ENCODE measurements at regions not wholly inside any gene's neighbourhood (a gene's known extent, or its start where the extent isn't known, plus 50 kb on each side); places are given as distances from the start of the nearest gene placed in this dataset.
"Not testable (repeated sequence)": the region's sequence is repeated elsewhere in the genome, so short reads cannot be mapped to it uniquely, and the experiment has no call there.

- FAIRE-seq = peak; percentile 28
- H3K79me2 ChIP-seq (ENCODE audit: insufficient read depth, low read length); H4K20me1 ChIP-seq (ENCODE audit: insufficient read depth, low read length); H2AFZ ChIP-seq (ENCODE audit: low read length); H3K9ac ChIP-seq (ENCODE audit: insufficient read depth, low read depth, low read length); H3K27me3 ChIP-seq (ENCODE audit: control insufficient read depth in 1 of 2, insufficient read depth in 2 of 2, low read length in 2 of 2); H3K36me3 ChIP-seq (replicated peaks in 1 of 2; ENCODE audit: control insufficient read depth in 1 of 2, insufficient read depth in 2 of 2, low read length in 2 of 2); H3K9me3 ChIP-seq (ENCODE audit: low read length); CTCF ChIA-PET (ENCODE audit: low intra/inter-chr PET ratio, low total read pairs); in situ Hi-C loops (cut with HindIII; ENCODE audit: extremely low pct_ligation_motif_present, low pct_unique_long_range_greater_than_20kb); BruUV-seq (replicated peaks); H3K27ac ChIP-seq (ENCODE audit: extremely low read length, insufficient read depth, low read length); H3K4me3 ChIP-seq (replicated peaks in 1 of 3; ENCODE audit: insufficient read depth in 1 of 3, low read depth in 2 of 3, low read length in 3 of 3); H3K4me2 ChIP-seq (ENCODE audit: low read depth, low read length); POLR2A ChIA-PET; DNase-seq (ENCODE audit: low spot score); intact Hi-C loops (cut with micrococcal nuclease; ENCODE audit: unreplicated experiment): not testable (repeated sequence)
- H3K4me1 ChIP-seq (ENCODE audit: insufficient read depth, low read length) = peaks cover 14% of the 10 kb centered on the region
- peak; percentile 56 for ATAC-seq
- WGBS (ENCODE audit: low lambda C conversion rate) = 95% methylated on average over 4 of the region's 6 CpGs
These were observed 132.7 kb upstream of the GRK3 start for GRCh38 chr22:25431637-25432342.

- in situ Hi-C loops (cut with HindIII; ENCODE audit: extremely low pct_ligation_motif_present, low pct_unique_long_range_greater_than_20kb); BruUV-seq (replicated peaks); H3K79me2 ChIP-seq (ENCODE audit: insufficient read depth, low read length); H3K9ac ChIP-seq (ENCODE audit: insufficient read depth, low read depth, low read length); H3K27me3 ChIP-seq (ENCODE audit: control insufficient read depth in 1 of 2, insufficient read depth in 2 of 2, low read length in 2 of 2); DNase-seq (ENCODE audit: low spot score); H3K4me3 ChIP-seq (replicated peaks in 1 of 3; ENCODE audit: insufficient read depth in 1 of 3, low read depth in 2 of 3, low read length in 3 of 3); H3K36me3 ChIP-seq (replicated peaks in 1 of 2; ENCODE audit: control insufficient read depth in 1 of 2, insufficient read depth in 2 of 2, low read length in 2 of 2); intact Hi-C loops (cut with micrococcal nuclease; ENCODE audit: unreplicated experiment); H2AFZ ChIP-seq (ENCODE audit: low read length); H3K9me3 ChIP-seq (ENCODE audit: low read length); POLR2A ChIA-PET; CTCF ChIA-PET (ENCODE audit: low intra/inter-chr PET ratio, low total read pairs); H4K20me1 ChIP-seq (ENCODE audit: insufficient read depth, low read length); H3K4me2 ChIP-seq (ENCODE audit: low read depth, low read length); TF ChIP-seq CREB1 (CRISPR knock-in tag; IDR thresholded peaks at IDR 0.05); GABPA (IDR thresholded peaks at IDR 0.05; ENCODE audit: low read depth, low read length); ATF7 (CRISPR knock-in tag; IDR thresholded peaks at IDR 0.05): not testable (repeated sequence)
- 49% methylated on average over 8 of the region's 8 CpGs for WGBS (ENCODE audit: low lambda C conversion rate)
- peaks cover 14% of the 10 kb centered on the region for H3K4me1 ChIP-seq (ENCODE audit: insufficient read depth, low read length)
- FAIRE-seq (peak; percentile 77), ATAC-seq (peak; percentile 48)
- TF ChIP-seq HNF4A (CRISPR knock-in tag; IDR thresholded peaks at IDR 0.05) (peak; percentile 51), CREB1 (IDR thresholded peaks at IDR 0.05) (peak; percentile 19; the same call in 1 of the 2 replicates), GABPA (CRISPR knock-in tag; IDR thresholded peaks at IDR 0.05; ENCODE audit: low read depth) (peak; percentile 18; the same call in 1 of the 2 replicates), PAXIP1 (CRISPR knock-in tag; conservative IDR thresholded peaks at IDR 0.05) (peak; percentile 50), ATF7 (IDR thresholded peaks at IDR 0.05) (peak; percentile 91), GATAD2A (CRISPR knock-in tag; IDR thresholded peaks at IDR 0.05) (0 out of 2 replicates have a peak, but pooled peaks have one; percentile 10), NR2C2 (CRISPR knock-in tag; IDR thresholded peaks at IDR 0.05; ENCODE audit: borderline replicate concordance) (0 out of 2 replicates have a peak, but pooled peaks have one; percentile 30)
- H3K27ac ChIP-seq (ENCODE audit: extremely low read length, insufficient read depth, low read length) = peak overlapping the region; percentile 17
These were observed 131.0 kb upstream of the GRK3 start for GRCh38 chr22:25433381-25433970.

All from HepG2 (cell line).